Adipocyte (in vitro differentiated cells): ENCODE measurements at regions not wholly inside any gene's neighbourhood (a gene's known extent, or its start where the extent isn't known, plus 50 kb on each side); places are given as distances from the start of the nearest gene placed in this dataset.
"Not testable (repeated sequence)": the region's sequence is repeated elsewhere in the genome, so short reads cannot be mapped to it uniquely, and the experiment has no call there.

Source experiments
- DNase-seq: peaks from one replicate; pipeline ENCODE4 v3.0.0-alpha.2; 2015; ENCODE audit warnings: low read depth
- H3K27me3 ChIP-seq: replicated peaks from 2 replicates; pipeline ENCODE4 v1.7.0; 2013; ENCODE audit warnings: mild to moderate bottlenecking, low read length, moderate library complexity; ENCODE audit not compliant: control insufficient read depth, insufficient read depth
- H3K36me3 ChIP-seq: 2 replicates; pipeline ENCODE4 v1.7.0; 2013; ENCODE audit warnings: low read length, mild to moderate bottlenecking, moderate library complexity; ENCODE audit not compliant: control insufficient read depth, insufficient read depth, severe bottlenecking
- H3K4me1 ChIP-seq: 2 replicates; pipeline ENCODE4 v1.7.0; 2013; ENCODE audit warnings: mild to moderate bottlenecking, low read length, moderate library complexity; ENCODE audit not compliant: control insufficient read depth, insufficient read depth
- H3K4me3 ChIP-seq: 2 replicates; pipeline ENCODE4 v1.7.0; 2013; ENCODE audit warnings: mild to moderate bottlenecking, low read length, moderate library complexity
- H3K9ac ChIP-seq: 2 replicates; pipeline ENCODE4 v1.7.0; 2013; ENCODE audit warnings: mild to moderate bottlenecking, low read length, moderate library complexity
- H3K9me3 ChIP-seq: 2 replicates; pipeline ENCODE4 v1.7.0; 2013; ENCODE audit warnings: mild to moderate bottlenecking, low read length, moderate library complexity; ENCODE audit not compliant: control insufficient read depth

DNA sequence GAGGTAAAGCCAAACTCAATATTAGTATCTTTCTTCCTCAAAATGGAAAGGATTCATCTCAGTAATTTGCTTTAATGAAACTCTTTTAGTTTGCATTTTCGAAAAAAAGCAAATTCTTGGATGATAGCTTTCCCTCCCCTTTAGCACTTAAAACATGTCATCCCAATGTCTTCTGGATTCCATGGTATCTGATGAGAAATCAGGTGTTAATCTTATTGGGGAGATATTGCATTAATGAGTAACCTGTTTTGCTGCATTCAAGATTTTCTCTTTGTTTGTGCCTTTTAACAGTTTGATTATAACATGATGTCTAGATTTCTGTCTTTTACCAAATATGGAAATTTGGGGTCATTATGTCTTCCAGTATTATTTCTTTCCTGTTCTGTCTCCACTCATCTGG lies 405.1 kb upstream of the FOXG1 start:
- DNase-seq, result no peak
- Histone ChIP-seq H3K9me3 (peaks cover 21% of the 10 kb centered on the region), H3K4me3 (no peak overlapping the region), H3K27me3 (no peaks in the 10 kb centered on the region), H3K9ac (no peak overlapping the region), H3K4me1 (no peaks in the 10 kb centered on the region), H3K36me3 (no peaks in the 10 kb centered on the region)

DNA sequence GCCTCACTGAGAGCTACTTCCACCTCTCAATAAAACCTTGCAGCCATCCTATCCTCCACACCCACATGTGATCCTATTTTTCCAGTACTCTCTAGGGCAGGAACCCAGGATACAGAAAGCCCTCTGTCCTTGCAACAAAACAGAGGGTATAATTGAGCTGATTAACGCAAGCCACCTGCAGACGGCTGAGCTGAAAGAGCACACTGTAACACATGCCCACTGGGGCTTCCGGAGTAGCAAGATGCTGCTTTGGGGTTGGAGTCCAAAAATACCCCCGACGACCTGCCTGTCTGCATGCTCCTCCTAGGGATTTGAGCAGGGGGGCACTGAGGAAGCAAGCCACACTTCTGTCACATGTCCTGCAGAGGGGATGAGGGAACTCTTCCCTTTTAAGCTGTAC lies 401.1 kb upstream of the FOXG1 start:
- peaks cover 21% of the 10 kb centered on the region for H3K9me3 ChIP-seq
- H3K27me3 ChIP-seq, result no peaks in the 10 kb centered on the region
- H3K36me3 ChIP-seq, result no peaks in the 10 kb centered on the region
- DNase-seq, result no peak
- H3K4me3 ChIP-seq, result no peak overlapping the region
- no peak overlapping the region for H3K9ac ChIP-seq
- no peaks in the 10 kb centered on the region for H3K4me1 ChIP-seq

DNA sequence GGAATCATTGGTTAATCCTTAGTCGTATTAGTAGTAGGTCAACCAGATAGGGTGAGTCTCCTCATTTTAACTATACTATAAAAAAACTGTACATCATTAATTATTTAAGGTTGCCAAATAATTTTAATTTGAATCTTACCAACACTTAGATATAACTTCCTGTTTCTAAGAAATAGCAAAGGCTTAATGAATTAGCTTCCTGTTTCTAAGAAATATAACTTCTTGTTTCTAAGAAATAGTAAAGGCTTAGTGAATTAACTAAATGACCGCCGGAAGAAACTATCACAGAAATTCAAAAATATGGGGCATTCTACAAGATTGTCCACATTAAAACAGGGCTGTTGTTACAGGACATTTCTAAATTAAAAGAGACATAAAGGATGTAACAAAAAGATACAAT lies 392.9 kb upstream of the FOXG1 start:
- Histone ChIP-seq H3K9ac (no peak overlapping the region), H3K27me3 (no peaks in the 10 kb centered on the region), H3K4me1 (no peaks in the 10 kb centered on the region), H3K4me3 (no peak overlapping the region), H3K9me3 (no peaks in the 10 kb centered on the region), H3K36me3 (no peaks in the 10 kb centered on the region)
- no peak for DNase-seq

DNA sequence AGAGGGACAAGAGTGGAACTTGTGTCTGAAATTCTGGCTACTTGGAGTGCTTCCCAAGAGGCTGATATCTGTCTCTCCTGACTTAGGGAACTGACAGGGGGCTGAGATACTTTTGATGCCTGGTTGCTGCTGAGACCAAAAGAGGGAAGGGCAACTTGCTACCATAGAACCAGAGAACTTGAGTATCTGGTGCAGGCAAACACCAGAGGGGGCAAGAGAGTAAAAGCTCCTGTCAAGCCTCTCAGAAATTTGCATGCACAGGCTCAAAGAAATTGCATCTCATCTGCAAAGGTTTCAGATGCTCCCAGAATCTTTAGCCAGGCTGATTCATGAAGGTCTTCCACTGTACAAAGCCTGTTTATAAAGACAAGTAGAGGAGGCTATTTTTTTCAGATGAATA lies 391.3 kb upstream of the FOXG1 start:
- H3K27me3 ChIP-seq, result no peaks in the 10 kb centered on the region

DNA sequence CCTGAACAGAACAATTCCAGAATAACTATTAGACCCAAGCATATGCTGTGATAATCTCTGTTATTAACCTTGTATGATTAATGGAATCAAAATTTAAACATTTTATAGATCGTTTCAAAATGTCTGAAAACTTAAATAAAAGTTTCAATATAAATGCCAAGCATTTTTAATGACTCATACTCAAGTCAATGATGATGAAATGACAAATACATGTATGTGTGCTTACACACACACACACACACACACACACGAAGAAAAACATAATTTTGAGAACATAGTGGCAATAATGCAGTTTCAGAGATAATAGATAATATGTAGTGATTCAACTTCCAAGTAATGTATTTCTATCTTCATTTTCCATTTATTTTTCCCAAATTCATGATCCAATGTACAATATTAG lies 384.9 kb upstream of the FOXG1 start:
- H3K9ac ChIP-seq, result no peak overlapping the region
- H3K27me3 ChIP-seq, result no peaks in the 10 kb centered on the region
- no peaks in the 10 kb centered on the region for H3K9me3 ChIP-seq
- peak; percentile 42 for DNase-seq
- no peaks in the 10 kb centered on the region for H3K36me3 ChIP-seq
- H3K4me3 ChIP-seq, result no peak overlapping the region
- no peaks in the 10 kb centered on the region for H3K4me1 ChIP-seq

More for the DNA sequence above, 391.3 kb upstream of the FOXG1 start:
- Histone ChIP-seq H3K9me3 (no peaks in the 10 kb centered on the region), H3K4me1 (no peaks in the 10 kb centered on the region), H3K4me3 (no peak overlapping the region), H3K36me3 (no peaks in the 10 kb centered on the region), H3K9ac (no peak overlapping the region)
- peak; percentile 76 for DNase-seq

DNA sequence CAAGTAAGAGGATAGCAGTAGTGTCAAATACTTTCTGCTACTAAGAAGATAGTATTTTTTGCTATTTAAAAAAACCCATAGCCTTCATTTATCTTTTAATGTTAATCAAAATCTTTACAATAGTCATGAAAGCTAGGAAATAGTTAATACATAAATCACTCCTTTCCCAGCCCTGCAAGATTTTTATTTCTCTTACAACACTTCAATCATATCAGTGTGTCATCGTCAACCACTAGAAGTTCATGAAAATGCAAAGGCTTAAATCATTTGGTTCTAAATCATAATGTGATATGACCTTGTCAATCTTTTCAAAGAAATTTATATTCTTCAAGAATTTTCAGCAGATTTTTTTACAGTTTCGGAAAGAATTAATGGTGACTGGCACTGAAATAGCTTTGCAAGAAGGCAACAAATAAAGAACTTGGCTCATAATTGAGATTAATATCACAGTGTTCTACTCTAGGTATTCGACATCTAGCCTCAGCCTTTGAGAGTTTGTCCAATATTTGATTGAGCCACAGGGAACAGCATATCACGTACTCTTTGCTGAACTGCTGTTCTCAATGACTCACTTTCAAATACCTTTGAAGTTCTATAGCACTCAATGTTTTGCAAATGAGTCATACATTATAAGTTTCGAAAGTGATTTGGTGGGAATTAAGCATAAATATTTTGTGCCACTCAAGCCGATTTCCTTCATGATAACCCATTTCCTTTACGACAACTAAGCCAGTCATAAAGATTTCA lies 384.0 kb upstream of the FOXG1 start:
- Histone ChIP-seq H3K4me1 (no peaks in the 10 kb centered on the region), H3K9ac (no peak overlapping the region), H3K36me3 (no peaks in the 10 kb centered on the region), H3K4me3 (no peak overlapping the region), H3K9me3 (no peaks in the 10 kb centered on the region), H3K27me3 (no peaks in the 10 kb centered on the region)
- DNase-seq, result peak; percentile 90

DNA sequence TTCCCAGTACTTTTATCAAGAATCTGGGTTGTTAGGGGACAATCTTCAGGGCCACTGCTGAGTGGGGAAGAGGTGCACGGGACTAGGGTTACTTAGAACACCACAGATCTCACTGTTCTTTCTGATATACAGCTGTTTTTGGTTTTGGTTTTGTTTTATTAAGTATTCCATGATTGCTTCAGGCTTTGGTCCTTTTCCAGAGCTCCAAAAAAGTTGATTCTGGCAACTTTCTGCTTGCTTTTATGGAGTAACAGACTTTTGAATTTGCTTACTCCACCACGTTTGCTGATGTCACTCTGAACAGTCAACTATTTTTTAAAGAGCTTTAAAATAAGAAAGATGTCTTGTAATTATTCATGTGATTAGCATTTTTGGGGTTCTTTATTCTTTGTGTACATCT lies 368.1 kb upstream of the FOXG1 start:
- Histone ChIP-seq H3K4me1 (no peaks in the 10 kb centered on the region), H3K9ac (no peak overlapping the region), H3K4me3 (peak overlapping the region; percentile 39), H3K9me3 (peaks cover 3% of the 10 kb centered on the region), H3K36me3 (no peaks in the 10 kb centered on the region), H3K27me3 (no peaks in the 10 kb centered on the region)
- peak; percentile 84 for DNase-seq

DNA sequence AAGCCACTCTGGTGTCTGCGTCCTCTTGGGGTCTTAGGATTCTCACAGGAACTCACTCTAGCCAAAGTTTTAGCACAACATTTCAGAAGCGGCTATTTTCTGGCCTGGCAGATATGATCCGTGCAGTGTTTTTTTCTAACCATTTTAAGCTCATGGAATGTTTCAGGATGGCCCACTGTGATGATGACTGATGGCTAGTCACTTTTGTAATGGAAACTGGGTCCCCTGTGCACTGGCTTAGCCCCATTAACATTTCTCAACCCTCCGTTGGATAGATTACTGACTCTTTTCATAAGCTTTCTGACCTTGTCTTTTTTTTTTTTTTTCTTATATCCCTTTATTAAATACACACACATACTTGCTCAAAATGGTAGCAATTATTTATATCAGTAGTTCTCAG lies 364.9 kb upstream of the FOXG1 start:
- not testable (repeated sequence) for H3K9me3 ChIP-seq, DNase-seq, H3K27me3 ChIP-seq, H3K36me3 ChIP-seq, H3K4me3 ChIP-seq, H3K4me1 ChIP-seq, H3K9ac ChIP-seq

DNA sequence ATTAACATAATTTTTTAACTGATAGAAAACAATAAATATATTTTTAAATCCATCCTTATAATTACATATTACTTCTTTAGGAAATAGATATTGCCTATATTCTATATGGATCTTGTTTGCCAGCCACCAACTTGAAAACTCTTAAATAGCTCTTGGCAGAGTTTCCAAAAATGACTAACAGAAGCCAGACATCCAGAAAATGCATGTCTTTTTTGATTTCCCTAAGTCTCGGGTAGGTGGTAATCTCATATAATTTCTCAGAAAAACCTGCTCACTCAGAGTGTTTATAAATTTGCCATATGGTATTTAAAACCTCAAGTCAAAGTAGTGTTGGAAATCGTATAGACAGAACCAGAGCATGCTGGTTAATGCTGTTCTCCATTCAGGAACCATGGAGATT lies 360.4 kb upstream of the FOXG1 start:
- Histone ChIP-seq H3K9ac (no peak overlapping the region), H3K9me3 (no peaks in the 10 kb centered on the region), H3K4me3 (no peak overlapping the region), H3K36me3 (no peaks in the 10 kb centered on the region), H3K27me3 (no peaks in the 10 kb centered on the region), H3K4me1 (no peaks in the 10 kb centered on the region)
- DNase-seq, result peak; percentile 56

DNA sequence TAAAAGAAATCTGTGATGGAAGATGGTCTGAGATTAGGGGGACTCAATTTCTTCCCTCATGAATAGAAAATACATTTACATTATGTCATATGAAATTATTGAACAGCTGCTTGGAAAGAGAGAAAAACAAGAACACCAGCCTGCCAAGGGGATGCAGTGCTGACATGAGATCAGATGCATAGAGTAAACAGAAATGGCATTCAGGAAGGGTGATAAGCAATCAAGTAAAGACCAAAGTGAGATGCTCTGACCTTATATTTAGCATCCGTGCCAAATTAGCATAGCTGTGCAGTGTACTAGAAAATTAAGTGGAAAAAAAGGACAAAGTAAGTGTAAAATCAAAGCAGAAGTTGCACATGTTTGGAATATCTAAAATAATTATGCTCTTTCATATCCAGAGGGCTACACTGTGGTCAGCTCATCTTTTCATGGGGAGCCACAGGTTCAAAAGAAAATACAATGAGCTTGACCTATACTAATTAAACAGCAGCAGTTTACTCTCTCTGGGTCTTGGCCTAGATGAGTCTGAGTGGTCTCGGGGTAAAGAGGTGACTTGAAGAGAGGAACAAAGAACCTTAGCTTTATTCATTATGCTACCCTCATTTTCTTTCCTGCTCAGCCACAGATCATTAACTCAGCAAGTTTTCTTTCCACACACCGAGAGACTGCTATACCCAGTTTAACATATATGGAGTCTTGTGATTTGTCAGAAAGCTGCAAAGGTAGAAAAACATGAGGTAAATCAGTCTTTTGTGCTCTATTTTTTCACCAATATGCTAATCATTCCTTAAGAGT lies 359.4 kb upstream of the FOXG1 start:
- H3K4me1 ChIP-seq, result no peaks in the 10 kb centered on the region
- H3K9ac ChIP-seq, result no peak overlapping the region
- no peaks in the 10 kb centered on the region for H3K36me3 ChIP-seq
- no peaks in the 10 kb centered on the region for H3K9me3 ChIP-seq
- H3K4me3 ChIP-seq, result no peak overlapping the region
- no peaks in the 10 kb centered on the region for H3K27me3 ChIP-seq
- DNase-seq, result no peak

DNA sequence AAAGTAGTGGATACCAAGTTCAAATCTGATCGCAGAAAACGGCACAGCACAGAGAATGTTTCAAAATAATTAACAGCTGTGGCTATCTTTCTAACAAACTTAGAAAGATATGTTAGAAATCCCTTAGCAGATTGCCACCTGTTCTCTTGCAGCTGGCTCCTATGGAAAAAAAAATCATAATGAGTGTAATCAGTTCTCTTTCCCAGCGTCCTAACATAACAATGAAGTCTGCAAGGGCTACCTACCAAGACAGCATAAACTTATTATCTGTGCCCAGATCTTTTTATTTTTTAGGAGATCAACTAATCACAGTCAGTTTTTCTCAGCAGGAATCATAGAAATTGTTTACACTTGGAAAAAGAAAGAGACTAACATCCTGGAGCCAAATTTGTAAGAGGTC lies 358.6 kb upstream of the FOXG1 start:
- Histone ChIP-seq H3K4me1 (no peaks in the 10 kb centered on the region), H3K9ac (no peak overlapping the region), H3K36me3 (no peaks in the 10 kb centered on the region), H3K27me3 (no peaks in the 10 kb centered on the region), H3K9me3 (no peaks in the 10 kb centered on the region), H3K4me3 (no peak overlapping the region)
- no peak for DNase-seq
